ENCODE measurements at regions not wholly inside any gene's neighbourhood (a gene's known extent, or its start where the extent isn't known, plus 50 kb on each side); places are given as distances from the start of the nearest gene placed in this dataset.

GRCh38 chr14:97328743-97329142 lies 531.6 kb downstream of the VRK1 start:
- no peak overlapping the region for H3K4me3 Mint-ChIP-seq
- no peak overlapping the region for H3K27ac Mint-ChIP-seq
- no peak for TF ChIP-seq CTCF (IDR thresholded peaks at IDR 0.05)
- H3K36me3 Mint-ChIP-seq (ENCODE audit: low read depth) = peaks cover 5% of the 10 kb centered on the region; the same call in 1 of the 2 replicates
- peaks cover 44% of the 10 kb centered on the region for H3K9me3 Mint-ChIP-seq
- no peaks in the 10 kb centered on the region for H3K4me1 Mint-ChIP-seq (ENCODE audit: low read depth)
- H3K27me3 Mint-ChIP-seq (ENCODE audit: insufficient read depth) = no peaks in the 10 kb centered on the region
- no peak for DNase-seq

GRCh38 chr14:97329701-97330100 lies 532.5 kb downstream of the VRK1 start:
- TF ChIP-seq CTCF (IDR thresholded peaks at IDR 0.05) = no peak

GRCh38 chr14:97331058-97331457 lies 533.9 kb downstream of the VRK1 start:
- Mint-ChIP-seq H3K9me3 (peaks cover 44% of the 10 kb centered on the region), H3K36me3 (ENCODE audit: low read depth) (peaks cover 5% of the 10 kb centered on the region; the same call in 1 of the 2 replicates), H3K27me3 (ENCODE audit: insufficient read depth) (no peaks in the 10 kb centered on the region), H3K27ac (no peak overlapping the region), H3K4me3 (no peak overlapping the region), H3K4me1 (ENCODE audit: low read depth) (no peaks in the 10 kb centered on the region)
- DNase-seq = no peak
- TF ChIP-seq CTCF (IDR thresholded peaks at IDR 0.05) = no peak

More at GRCh38 chr14:97329701-97330100, 532.5 kb downstream of the VRK1 start:
- H3K36me3 Mint-ChIP-seq (ENCODE audit: low read depth) = peaks cover 5% of the 10 kb centered on the region; the same call in 1 of the 2 replicates
- H3K9me3 Mint-ChIP-seq = peaks cover 36% of the 10 kb centered on the region
- no peak overlapping the region for H3K27ac Mint-ChIP-seq
- no peaks in the 10 kb centered on the region for H3K27me3 Mint-ChIP-seq (ENCODE audit: insufficient read depth)
- H3K4me1 Mint-ChIP-seq (ENCODE audit: low read depth) = no peaks in the 10 kb centered on the region
- DNase-seq = no peak
- H3K4me3 Mint-ChIP-seq = no peak overlapping the region

- TF ChIP-seq CTCF (IDR thresholded peaks at IDR 0.05) = no peak
- no peak for DNase-seq
- no peaks in the 10 kb centered on the region for H3K27me3 Mint-ChIP-seq (ENCODE audit: insufficient read depth)
- no peaks in the 10 kb centered on the region for H3K4me1 Mint-ChIP-seq (ENCODE audit: low read depth)
- peaks cover 1% of the 10 kb centered on the region; the same call in 1 of the 2 replicates for H3K36me3 Mint-ChIP-seq (ENCODE audit: low read depth)
- no peak overlapping the region for H3K4me3 Mint-ChIP-seq
- peaks cover 43% of the 10 kb centered on the region for H3K9me3 Mint-ChIP-seq
- H3K27ac Mint-ChIP-seq = no peak overlapping the region
Measured at GRCh38 chr14:97331526-97331925, 534.3 kb downstream of the VRK1 start.

GRCh38 chr14:97336179-97336578 lies 539.0 kb downstream of the VRK1 start:
- peaks cover 68% of the 10 kb centered on the region for H3K9me3 Mint-ChIP-seq
- DNase-seq = no peak
- TF ChIP-seq CTCF (IDR thresholded peaks at IDR 0.05) = no peak
- no peak overlapping the region for H3K4me3 Mint-ChIP-seq
- H3K27ac Mint-ChIP-seq = no peak overlapping the region
- H3K27me3 Mint-ChIP-seq (ENCODE audit: insufficient read depth) = peaks cover 3% of the 10 kb centered on the region; the same call in 1 of the 2 replicates
- no peaks in the 10 kb centered on the region for H3K4me1 Mint-ChIP-seq (ENCODE audit: low read depth)
- no peaks in the 10 kb centered on the region for H3K36me3 Mint-ChIP-seq (ENCODE audit: low read depth)

GRCh38 chr14:97336816-97337215 lies 539.6 kb downstream of the VRK1 start:
- H3K9me3 Mint-ChIP-seq = peaks cover 69% of the 10 kb centered on the region
- TF ChIP-seq CTCF (IDR thresholded peaks at IDR 0.05) = no peak
- no peak overlapping the region for H3K4me3 Mint-ChIP-seq
- no peak overlapping the region for H3K27ac Mint-ChIP-seq
- peaks cover 3% of the 10 kb centered on the region; the same call in 1 of the 2 replicates for H3K27me3 Mint-ChIP-seq (ENCODE audit: insufficient read depth)
- no peak for DNase-seq
- H3K36me3 Mint-ChIP-seq (ENCODE audit: low read depth) = no peaks in the 10 kb centered on the region
- H3K4me1 Mint-ChIP-seq (ENCODE audit: low read depth) = no peaks in the 10 kb centered on the region
